Endothelial cell of umbilical vein (primary cell): ENCODE measurements at regions not wholly inside any gene's neighbourhood (a gene's known extent, or its start where the extent isn't known, plus 50 kb on each side); places are given as distances from the start of the nearest gene placed in this dataset.
"Not testable (repeated sequence)": the region's sequence is repeated elsewhere in the genome, so short reads cannot be mapped to it uniquely, and the experiment has no call there.

Experiments used
- BruUV-seq: library from RNA; stranded (reverse); fragments of 400-500 nt; replicated peaks from 2 replicates; lab custom pipeline; 2021; lab: Mats Ljungman, UMichigan
- CTCF ChIA-PET: fragments of 300-600, 350-600 bp; sonication (Branson Sonifier 250); formaldehyde crosslinking; loops from one replicate; lab custom pipeline; 2021; ENCODE audit warnings: antibody characterized with exemption, inconsistent platforms; lab: Charles Lee
- POLR2A ChIA-PET: fragments of 300-600, 350-600 bp; sonication (Branson Sonifier 250); formaldehyde crosslinking; loops from one replicate; lab custom pipeline; 2021; ENCODE audit warnings: antibody characterized with exemption, inconsistent platforms; lab: Charles Lee
- DNase-seq: peaks from one replicate; pipeline ENCODE4 v3.0.0-alpha.2; 2011; ENCODE audit warnings: low read depth, low spot score
- FAIRE-seq: peaks from 2 replicates; lab custom pipeline; 2011; peaks lifted over from hg19 to GRCh38; lab: Jason Lieb, UNC
- H2AFZ ChIP-seq: 2 replicates; pipeline ENCODE4 v1.6.0; 2012; ENCODE audit warnings: low read depth, low read length, control low read depth, inconsistent platforms
- H3K27ac ChIP-seq: 2 replicates; pipeline ENCODE4 v1.5.1; 2011; ENCODE audit warnings: low read depth, mild to moderate bottlenecking, control low read depth, low read length, moderate library complexity; ENCODE audit not compliant: insufficient read depth
- H3K27me3 ChIP-seq, 2 experiments: 2 replicates each; pipeline versions ENCODE4 v1.6.0 to v1.6.1; 2011; ENCODE audit warnings: low read length in 2 of 2, mixed read lengths in 1 of 2; ENCODE audit not compliant: control insufficient read depth in 2 of 2, insufficient read depth in 2 of 2
- H3K36me3 ChIP-seq, 2 experiments: 2 replicates in 1 of 2; 3 replicates in 1 of 2; pipeline ENCODE4 v1.5.1; 2011; ENCODE audit warnings: low read length in 2 of 2, mild to moderate bottlenecking in 1 of 2, moderate library complexity in 1 of 2; ENCODE audit not compliant: control insufficient read depth in 2 of 2, insufficient read depth in 2 of 2; ENCODE audit errors: extremely low read depth in 1 of 2
- H3K4me1 ChIP-seq: 3 replicates; pipeline ENCODE4 v1.5.1; 2011; ENCODE audit warnings: mild to moderate bottlenecking, low read length; ENCODE audit not compliant: control insufficient read depth, insufficient read depth; ENCODE audit errors: extremely low read depth
- H3K4me2 ChIP-seq: 2 replicates; pipeline ENCODE4 v1.6.1; 2011; ENCODE audit warnings: low read length, control low read depth, mixed read lengths; ENCODE audit not compliant: insufficient read depth
- H3K4me3 ChIP-seq, 3 experiments: fragments of 200-600 bp in 1 of 3; sonication (generic), shearing (Covaris generic) in 1 of 3; replicated peaks in 1 of 3; 2 replicates each; pipeline ENCODE4 v1.5.1; 2011 to 2016; ENCODE audit warnings: control low read depth in 3 of 3, low read length in 3 of 3, mild to moderate bottlenecking in 2 of 3, inconsistent platforms in 1 of 3, low read depth in 1 of 3, moderate library complexity in 1 of 3; ENCODE audit not compliant: insufficient read depth in 1 of 3
- H3K79me2 ChIP-seq: 2 replicates; pipeline ENCODE4 v1.6.0; 2012; ENCODE audit warnings: low read length, inconsistent platforms; ENCODE audit not compliant: control insufficient read depth, insufficient read depth
- H3K9ac ChIP-seq: replicated peaks from 2 replicates; pipeline ENCODE3; 2011; ENCODE audit warnings: low read length, control low read depth; ENCODE audit not compliant: insufficient read depth; ENCODE audit errors: extremely low read depth
- H3K9me1 ChIP-seq: replicated peaks from 3 replicates; pipeline ENCODE4 v1.6.0; 2011; ENCODE audit warnings: mild to moderate bottlenecking, low read length; ENCODE audit not compliant: control insufficient read depth, insufficient read depth; ENCODE audit errors: extremely low read depth
- H3K9me3 ChIP-seq: replicated peaks from 2 replicates; pipeline ENCODE4 v1.5.1; 2012; ENCODE audit warnings: low read length, inconsistent platforms; ENCODE audit not compliant: control insufficient read depth, insufficient read depth
- H4K20me1 ChIP-seq: replicated peaks from 2 replicates; pipeline ENCODE3; 2011; ENCODE audit warnings: mild to moderate bottlenecking, low read length; ENCODE audit not compliant: control insufficient read depth, insufficient read depth; ENCODE audit errors: extremely low read depth
- dilution Hi-C: fragments of 300-500 bp; cut with MboI; formaldehyde crosslinking; loops from one replicate; pipeline ENCODE4 v1.15.0; 2019; ENCODE audit warnings: low sequenced_read_pairs; ENCODE audit not compliant: extremely low pct_ligation_motif_present
- intact Hi-C: fragments of 100-400 bp; cut with micrococcal nuclease; formaldehyde crosslinking; loops from one replicate; pipeline ENCODE4 v1.10.0; 2022

- H3K4me2 ChIP-seq, dilution Hi-C loops, H3K27ac ChIP-seq, H3K9me3 ChIP-seq, H3K9me1 ChIP-seq, H4K20me1 ChIP-seq, BruUV-seq, H3K36me3 ChIP-seq, CTCF ChIA-PET, H3K79me2 ChIP-seq, DNase-seq, POLR2A ChIA-PET, H3K9ac ChIP-seq, H3K4me3 ChIP-seq, H3K4me1 ChIP-seq, FAIRE-seq, H2AFZ ChIP-seq, intact Hi-C loops, H3K27me3 ChIP-seq: not testable (repeated sequence)
Measured at GRCh38 chr3:75445234-75445633, 218.9 kb upstream of the FRG2C start.

DNA sequence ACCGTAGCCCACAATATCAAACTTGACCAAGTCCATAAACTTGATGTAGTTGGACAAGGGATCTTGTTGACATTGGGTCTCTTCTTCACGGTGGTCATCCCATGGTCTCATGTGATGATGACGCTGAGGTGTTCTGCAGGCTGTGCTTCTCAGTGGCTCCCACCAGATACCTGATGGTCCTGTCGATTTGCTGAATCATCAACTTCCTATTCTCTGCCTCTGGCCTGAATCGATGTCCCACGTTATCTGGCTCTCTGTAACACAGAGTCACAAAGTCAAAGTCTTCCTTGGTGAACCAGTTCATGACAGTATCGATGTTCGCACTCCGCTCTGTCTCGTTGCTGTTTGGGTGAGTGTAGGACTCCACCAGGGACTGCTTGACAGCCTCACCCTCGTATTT is 217.2 kb upstream of the FRG2C start:
- H3K27ac ChIP-seq, dilution Hi-C loops, BruUV-seq, H3K36me3 ChIP-seq, POLR2A ChIA-PET, H3K4me3 ChIP-seq, H3K4me2 ChIP-seq, H3K27me3 ChIP-seq, H4K20me1 ChIP-seq, FAIRE-seq, H3K4me1 ChIP-seq, intact Hi-C loops, H3K79me2 ChIP-seq, H2AFZ ChIP-seq, H3K9me1 ChIP-seq, DNase-seq, CTCF ChIA-PET, H3K9me3 ChIP-seq, H3K9ac ChIP-seq: not testable (repeated sequence)

DNA sequence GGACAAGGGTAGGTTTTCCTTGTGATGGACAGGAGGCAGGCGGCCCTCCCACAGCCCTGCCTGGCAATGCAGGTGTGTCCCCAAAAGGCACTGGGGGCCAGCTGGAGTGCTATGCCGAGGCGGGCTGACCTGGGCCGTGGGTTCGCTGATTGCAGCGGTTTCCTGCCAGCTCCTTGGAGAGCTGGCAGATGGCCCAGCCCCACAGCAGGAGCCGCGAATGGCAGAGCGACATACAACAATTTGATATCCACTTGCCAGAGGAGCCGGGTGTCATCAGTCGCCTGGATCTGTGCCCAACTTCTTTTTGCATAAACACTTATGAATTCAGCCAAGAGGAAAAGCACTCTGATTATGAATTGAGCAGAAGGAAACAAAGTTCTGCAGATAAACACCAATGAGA is 210.8 kb upstream of the FRG2C start:
- POLR2A ChIA-PET, H3K27ac ChIP-seq, H3K4me3 ChIP-seq, BruUV-seq, H3K36me3 ChIP-seq, H4K20me1 ChIP-seq, CTCF ChIA-PET, H3K9me1 ChIP-seq, H3K9me3 ChIP-seq, intact Hi-C loops, H3K4me1 ChIP-seq, H3K4me2 ChIP-seq, H3K9ac ChIP-seq, H3K27me3 ChIP-seq, H2AFZ ChIP-seq, dilution Hi-C loops, H3K79me2 ChIP-seq, FAIRE-seq: not testable (repeated sequence)
- DNase-seq, result peak; percentile 5

- dilution Hi-C loops, result not testable (repeated sequence)
Measured at GRCh38 chr3:75453839-75454238, 210.3 kb upstream of the FRG2C start.

More at GRCh38 chr3:75453839-75454238, 210.3 kb upstream of the FRG2C start:
- BruUV-seq, H4K20me1 ChIP-seq, H3K9ac ChIP-seq, FAIRE-seq, intact Hi-C loops, H3K4me2 ChIP-seq, DNase-seq, H3K4me3 ChIP-seq, H3K9me3 ChIP-seq, H3K36me3 ChIP-seq, H3K9me1 ChIP-seq, CTCF ChIA-PET, POLR2A ChIA-PET, H3K4me1 ChIP-seq, H3K79me2 ChIP-seq, H2AFZ ChIP-seq, H3K27me3 ChIP-seq, H3K27ac ChIP-seq: not testable (repeated sequence)
